NT2/D1 (cell line): ENCODE measurements at regions not wholly inside any gene's neighbourhood (a gene's known extent, or its start where the extent isn't known, plus 50 kb on each side); places are given as distances from the start of the nearest gene placed in this dataset.

ENCODE experiments used
- DNase-seq: peaks from one replicate; pipeline ENCODE4 v3.0.0-alpha.2; 2011; ENCODE audit warnings: low read depth, low spot score
- H3K27me3 ChIP-seq: 2 replicates; pipeline ENCODE4 v1.6.0; 2011; ENCODE audit warnings: mild to moderate bottlenecking; ENCODE audit not compliant: insufficient read length, insufficient read depth
- H3K36me3 ChIP-seq: 2 replicates; pipeline ENCODE4 v1.6.1; 2011; ENCODE audit warnings: mild to moderate bottlenecking, low read length, mixed read lengths; ENCODE audit not compliant: insufficient read depth, insufficient read length
- H3K4me1 ChIP-seq: 2 replicates; pipeline ENCODE4 v1.5.1; 2011; ENCODE audit not compliant: insufficient read depth, insufficient read length
- H3K4me3 ChIP-seq: 2 replicates; pipeline ENCODE4 v1.5.1; 2011; ENCODE audit warnings: low read depth; ENCODE audit not compliant: insufficient read length
- H3K9ac ChIP-seq: 2 replicates; pipeline ENCODE4 v1.6.0; 2011; ENCODE audit warnings: low read depth; ENCODE audit not compliant: insufficient read length
- H3K9me3 ChIP-seq: 2 replicates; pipeline ENCODE4 v1.5.1; 2011; ENCODE audit warnings: mild to moderate bottlenecking, low read length; ENCODE audit not compliant: insufficient read depth
- SUZ12 ChIP-seq: IDR thresholded peaks from 2 replicates; pipeline ENCODE4 v1.6.1; 2011; ENCODE audit not compliant: insufficient read length, insufficient read depth; ENCODE audit errors: extremely low read depth
- YY1 ChIP-seq: IDR thresholded peaks from 2 replicates; pipeline ENCODE4 v1.6.1; 2011; ENCODE audit not compliant: insufficient read length, insufficient read depth
- ZNF274 ChIP-seq: IDR thresholded peaks from 2 replicates; pipeline ENCODE4 v1.6.1; 2011; ENCODE audit warnings: mild to moderate bottlenecking, low read depth, low read length

GRCh38 chr4:157776930-157777528 lies 395.8 kb downstream of the GASK1B start:
- DNase-seq: no peak
- H3K27me3 ChIP-seq: no peaks in the 10 kb centered on the region
- H3K36me3 ChIP-seq: no peaks in the 10 kb centered on the region
- no peaks in the 10 kb centered on the region for H3K9me3 ChIP-seq
- no peaks in the 10 kb centered on the region for H3K4me1 ChIP-seq
- no peak overlapping the region for H3K4me3 ChIP-seq
- TF ChIP-seq YY1 (no peak), SUZ12 (no peak), ZNF274 (no peak)
- H3K9ac ChIP-seq: no peak overlapping the region

DNA sequence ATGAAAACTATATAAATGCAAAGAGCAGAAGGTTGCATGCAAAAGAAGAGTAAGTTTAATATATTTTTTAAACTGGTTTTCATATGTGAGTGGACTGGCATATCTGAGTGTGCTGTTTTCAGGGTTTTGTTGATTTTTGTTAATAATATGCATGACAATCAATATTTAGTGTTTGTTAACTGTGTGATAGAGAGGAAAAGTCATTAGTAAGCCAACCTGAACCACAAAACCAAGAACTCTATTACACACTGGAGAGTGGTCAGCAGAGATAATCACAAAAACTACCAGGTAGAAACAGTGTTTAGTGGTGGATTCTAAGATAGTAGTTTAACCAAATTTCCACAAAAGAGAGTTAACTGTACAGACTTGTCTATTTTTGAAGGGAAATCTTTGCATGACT lies 396.9 kb downstream of the GASK1B start:
- DNase-seq: no peak
- TF ChIP-seq ZNF274 (no peak), SUZ12 (no peak), YY1 (no peak)
- no peaks in the 10 kb centered on the region for H3K4me1 ChIP-seq

GRCh38 chr4:157772907-157773306 lies 399.9 kb downstream of the GASK1B start:
- H3K4me3 ChIP-seq: no peak overlapping the region
- H3K9me3 ChIP-seq: no peaks in the 10 kb centered on the region
- H3K4me1 ChIP-seq: no peaks in the 10 kb centered on the region
- H3K36me3 ChIP-seq: no peaks in the 10 kb centered on the region
- no peak overlapping the region for H3K9ac ChIP-seq
- no peaks in the 10 kb centered on the region for H3K27me3 ChIP-seq
- no peak for DNase-seq
- TF ChIP-seq YY1 (no peak), SUZ12 (no peak), ZNF274 (no peak)

More for the DNA sequence above, 396.9 kb downstream of the GASK1B start:
- Histone ChIP-seq H3K4me3 (no peak overlapping the region), H3K27me3 (no peaks in the 10 kb centered on the region), H3K9me3 (no peaks in the 10 kb centered on the region), H3K9ac (no peak overlapping the region), H3K36me3 (no peaks in the 10 kb centered on the region)

DNA sequence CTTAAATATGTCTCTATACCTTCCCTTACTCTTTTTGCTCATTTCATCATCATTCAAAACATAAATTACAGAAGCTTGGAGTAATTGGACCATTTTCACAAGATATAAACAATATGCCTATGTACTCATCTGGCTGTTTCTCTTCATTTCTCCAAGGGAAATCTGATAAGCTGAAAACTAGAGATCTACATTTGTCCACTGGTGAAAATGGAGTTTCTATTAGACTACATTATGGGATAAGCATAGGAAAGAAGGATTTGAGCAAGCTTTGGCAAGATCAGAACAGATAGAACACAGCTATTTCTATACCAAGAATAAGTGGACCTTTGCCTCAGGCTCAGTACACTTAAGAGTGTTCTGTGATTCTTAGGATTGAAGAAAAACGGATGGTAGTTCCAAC lies 404.4 kb downstream of the GASK1B start:
- Histone ChIP-seq H3K9ac (no peak overlapping the region), H3K4me1 (no peaks in the 10 kb centered on the region), H3K36me3 (no peaks in the 10 kb centered on the region), H3K4me3 (no peak overlapping the region), H3K27me3 (no peaks in the 10 kb centered on the region), H3K9me3 (no peaks in the 10 kb centered on the region)
- TF ChIP-seq YY1 (no peak), ZNF274 (no peak), SUZ12 (no peak)
- DNase-seq: no peak

GRCh38 chr4:157763490-157763889 lies 409.3 kb downstream of the GASK1B start:
- H3K9ac ChIP-seq: no peak overlapping the region
- TF ChIP-seq YY1: no peak
- no peak for TF ChIP-seq SUZ12
- TF ChIP-seq ZNF274: no peak
- no peak for DNase-seq
- no peaks in the 10 kb centered on the region for H3K36me3 ChIP-seq
- no peaks in the 10 kb centered on the region for H3K4me1 ChIP-seq
- H3K27me3 ChIP-seq: no peaks in the 10 kb centered on the region
- no peaks in the 10 kb centered on the region for H3K9me3 ChIP-seq
- no peak overlapping the region for H3K4me3 ChIP-seq

GRCh38 chr4:157754410-157754809 lies 418.4 kb downstream of the GASK1B start:
- no peak for TF ChIP-seq YY1
- no peak for TF ChIP-seq SUZ12
- no peak for TF ChIP-seq ZNF274
- no peak overlapping the region for H3K9ac ChIP-seq
- H3K9me3 ChIP-seq: no peaks in the 10 kb centered on the region
- H3K36me3 ChIP-seq: no peaks in the 10 kb centered on the region
- H3K4me3 ChIP-seq: no peak overlapping the region
- H3K4me1 ChIP-seq: no peaks in the 10 kb centered on the region
- no peaks in the 10 kb centered on the region for H3K27me3 ChIP-seq
- no peak for DNase-seq

GRCh38 chr4:157751631-157752030 lies 421.2 kb downstream of the GASK1B start:
- Histone ChIP-seq H3K4me3 (no peak overlapping the region), H3K27me3 (no peaks in the 10 kb centered on the region), H3K4me1 (no peaks in the 10 kb centered on the region), H3K9me3 (no peaks in the 10 kb centered on the region), H3K36me3 (no peaks in the 10 kb centered on the region), H3K9ac (no peak overlapping the region)
- DNase-seq: no peak
- TF ChIP-seq YY1: no peak
- no peak for TF ChIP-seq SUZ12
- TF ChIP-seq ZNF274: no peak

GRCh38 chr4:157741642-157742041 lies 431.2 kb downstream of the GASK1B start:
- Histone ChIP-seq H3K9me3 (no peaks in the 10 kb centered on the region), H3K36me3 (no peaks in the 10 kb centered on the region), H3K27me3 (no peaks in the 10 kb centered on the region), H3K9ac (no peak overlapping the region), H3K4me1 (no peaks in the 10 kb centered on the region), H3K4me3 (no peak overlapping the region)
- no peak for TF ChIP-seq ZNF274
- no peak for TF ChIP-seq YY1
- TF ChIP-seq SUZ12: no peak
- DNase-seq: no peak
